Activated CD4-positive, alpha-beta memory T cell treated with anti-CD3 and anti-CD28 coated beads, Interleukin-2, amount 10 ng/mL, durations not matched to agents 7 days and 5 days (primary cell): ENCODE measurements at regions not wholly inside any gene's neighbourhood (a gene's known extent, or its start where the extent isn't known, plus 50 kb on each side); places are given as distances from the start of the nearest gene placed in this dataset.
A peak's percentile ranks its signal among the peaks of the same experiment; 100 is the strongest.
"Not testable (repeated sequence)": the region's sequence is repeated elsewhere in the genome, so short reads cannot be mapped to it uniquely, and the experiment has no call there.

Experiments
- CTCF ChIA-PET: fragments of 350-600 bp; sonication (Branson Sonifier 250); formaldehyde crosslinking; loops from one replicate; lab custom pipeline; 2021; ENCODE audit warnings: antibody characterized with exemption, inconsistent platforms; lab: Charles Lee
- POLR2A ChIA-PET: fragments of 350-600 bp; sonication (Branson Sonifier 250); formaldehyde crosslinking; loops from one replicate; lab custom pipeline; 2021; ENCODE audit warnings: antibody characterized with exemption; lab: Charles Lee
- DNase-seq: peaks from one replicate; pipeline ENCODE4 v3.0.0-alpha.2; 2020
- H3K27ac Mint-ChIP-seq: one replicate; pipeline ENCODE4 v1.8.0; 2021; ENCODE audit warnings: mild to moderate bottlenecking, mixed read lengths
- H3K27me3 Mint-ChIP-seq: one replicate; pipeline ENCODE4 v1.8.0; 2021; ENCODE audit warnings: mixed read lengths
- H3K36me3 Mint-ChIP-seq: one replicate; pipeline ENCODE4 v1.8.0; 2021; ENCODE audit warnings: low read depth, mixed read lengths
- H3K4me1 Mint-ChIP-seq: one replicate; pipeline ENCODE4 v1.8.0; 2021; ENCODE audit warnings: mixed read lengths
- H3K4me3 Mint-ChIP-seq: one replicate; pipeline ENCODE4 v1.8.0; 2021; ENCODE audit warnings: mild to moderate bottlenecking, mixed read lengths
- H3K9me3 Mint-ChIP-seq: one replicate; pipeline ENCODE4 v1.8.0; 2021; ENCODE audit warnings: mixed read lengths

GRCh38 chr1:146487155-146487554 is 258.3 kb upstream of the NOTCH2NLA start:
- CTCF ChIA-PET, DNase-seq, H3K27ac Mint-ChIP-seq, H3K4me3 Mint-ChIP-seq, POLR2A ChIA-PET, H3K4me1 Mint-ChIP-seq, H3K36me3 Mint-ChIP-seq, H3K9me3 Mint-ChIP-seq, H3K27me3 Mint-ChIP-seq: not testable (repeated sequence)

GRCh38 chr1:146486300-146487014 is 257.6 kb upstream of the NOTCH2NLA start:
- H3K4me3 Mint-ChIP-seq, POLR2A ChIA-PET, H3K27ac Mint-ChIP-seq: not testable (repeated sequence)

GRCh38 chr1:146484195-146484594 is 255.4 kb upstream of the NOTCH2NLA start:
- H3K36me3 Mint-ChIP-seq, H3K27me3 Mint-ChIP-seq, H3K4me3 Mint-ChIP-seq, H3K9me3 Mint-ChIP-seq, POLR2A ChIA-PET, CTCF ChIA-PET, H3K4me1 Mint-ChIP-seq, DNase-seq, H3K27ac Mint-ChIP-seq: not testable (repeated sequence)

More at GRCh38 chr1:146486300-146487014, 257.6 kb upstream of the NOTCH2NLA start:
- H3K9me3 Mint-ChIP-seq, H3K4me1 Mint-ChIP-seq, H3K27me3 Mint-ChIP-seq, CTCF ChIA-PET, H3K36me3 Mint-ChIP-seq, DNase-seq: not testable (repeated sequence)

GRCh38 chr1:146479188-146479587 is 250.4 kb upstream of the NOTCH2NLA start:
- CTCF ChIA-PET, DNase-seq, H3K36me3 Mint-ChIP-seq, H3K9me3 Mint-ChIP-seq, H3K27ac Mint-ChIP-seq, H3K27me3 Mint-ChIP-seq, POLR2A ChIA-PET, H3K4me3 Mint-ChIP-seq: not testable (repeated sequence)
- H3K4me1 Mint-ChIP-seq, result peaks cover 10% of the 10 kb centered on the region

- H3K9me3 Mint-ChIP-seq, H3K36me3 Mint-ChIP-seq, H3K4me1 Mint-ChIP-seq, POLR2A ChIA-PET, H3K27me3 Mint-ChIP-seq, CTCF ChIA-PET, H3K27ac Mint-ChIP-seq, H3K4me3 Mint-ChIP-seq: not testable (repeated sequence)
- DNase-seq, result peak; percentile 26
Observed at GRCh38 chr1:146478125-146478720, 249.4 kb upstream of the NOTCH2NLA start.

DNA sequence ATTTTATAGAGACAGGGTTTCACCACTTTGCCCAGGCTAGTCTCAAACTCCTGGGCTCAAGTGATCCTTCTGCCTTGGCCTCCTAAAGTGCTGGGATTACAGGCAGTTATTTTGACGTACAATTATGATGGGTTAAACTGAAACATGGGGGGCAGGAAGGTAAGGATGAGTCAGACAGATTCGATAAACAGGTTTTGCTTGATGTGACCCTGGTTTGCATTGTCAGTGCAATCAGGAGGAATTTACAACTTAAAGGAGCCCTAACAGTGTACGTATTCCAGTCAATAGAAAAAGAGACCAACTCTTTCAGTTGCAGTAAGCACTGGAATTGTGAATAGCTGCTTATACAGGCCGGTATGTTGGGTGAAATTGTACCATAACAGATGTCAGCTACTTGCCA is 246.3 kb upstream of the NOTCH2NLA start:
- H3K4me1 Mint-ChIP-seq, result peaks cover 14% of the 10 kb centered on the region
- POLR2A ChIA-PET, H3K27me3 Mint-ChIP-seq: not testable (repeated sequence)

GRCh38 chr1:146474216-146474615 is 245.4 kb upstream of the NOTCH2NLA start:
- peaks cover 14% of the 10 kb centered on the region for H3K4me1 Mint-ChIP-seq
- H3K4me3 Mint-ChIP-seq, CTCF ChIA-PET, H3K27ac Mint-ChIP-seq, H3K36me3 Mint-ChIP-seq, H3K9me3 Mint-ChIP-seq, DNase-seq, H3K27me3 Mint-ChIP-seq, POLR2A ChIA-PET: not testable (repeated sequence)

More for the DNA sequence above, 246.3 kb upstream of the NOTCH2NLA start:
- H3K27ac Mint-ChIP-seq, DNase-seq, H3K9me3 Mint-ChIP-seq, H3K36me3 Mint-ChIP-seq, H3K4me3 Mint-ChIP-seq, CTCF ChIA-PET: not testable (repeated sequence)

GRCh38 chr1:146472192-146472861 is 243.5 kb upstream of the NOTCH2NLA start:
- peak overlapping the region; percentile 85 for H3K4me3 Mint-ChIP-seq
- H3K9me3 Mint-ChIP-seq, H3K36me3 Mint-ChIP-seq, POLR2A ChIA-PET, H3K27me3 Mint-ChIP-seq, CTCF ChIA-PET: not testable (repeated sequence)
- H3K4me1 Mint-ChIP-seq, result peaks cover 12% of the 10 kb centered on the region
- DNase-seq, result peak; percentile 78
- peak overlapping the region; percentile 65 for H3K27ac Mint-ChIP-seq

- H3K4me1 Mint-ChIP-seq, result peaks cover 12% of the 10 kb centered on the region
- DNase-seq, CTCF ChIA-PET, H3K36me3 Mint-ChIP-seq, H3K4me3 Mint-ChIP-seq, H3K27me3 Mint-ChIP-seq, H3K27ac Mint-ChIP-seq, POLR2A ChIA-PET, H3K9me3 Mint-ChIP-seq: not testable (repeated sequence)
Observed at GRCh38 chr1:146459939-146460338, 231.1 kb upstream of the NOTCH2NLA start.

GRCh38 chr1:146459308-146459707 is 230.5 kb upstream of the NOTCH2NLA start:
- POLR2A ChIA-PET, H3K27ac Mint-ChIP-seq: not testable (repeated sequence)

GRCh38 chr1:146448877-146449246 is 220.0 kb upstream of the NOTCH2NLA start:
- CTCF ChIA-PET, H3K27ac Mint-ChIP-seq, H3K27me3 Mint-ChIP-seq, DNase-seq, H3K9me3 Mint-ChIP-seq, H3K4me3 Mint-ChIP-seq, POLR2A ChIA-PET, H3K4me1 Mint-ChIP-seq, H3K36me3 Mint-ChIP-seq: not testable (repeated sequence)

More at GRCh38 chr1:146459308-146459707, 230.5 kb upstream of the NOTCH2NLA start:
- H3K4me3 Mint-ChIP-seq, H3K27me3 Mint-ChIP-seq, H3K36me3 Mint-ChIP-seq, H3K9me3 Mint-ChIP-seq, CTCF ChIA-PET, DNase-seq: not testable (repeated sequence)
- peaks cover 12% of the 10 kb centered on the region for H3K4me1 Mint-ChIP-seq

DNA sequence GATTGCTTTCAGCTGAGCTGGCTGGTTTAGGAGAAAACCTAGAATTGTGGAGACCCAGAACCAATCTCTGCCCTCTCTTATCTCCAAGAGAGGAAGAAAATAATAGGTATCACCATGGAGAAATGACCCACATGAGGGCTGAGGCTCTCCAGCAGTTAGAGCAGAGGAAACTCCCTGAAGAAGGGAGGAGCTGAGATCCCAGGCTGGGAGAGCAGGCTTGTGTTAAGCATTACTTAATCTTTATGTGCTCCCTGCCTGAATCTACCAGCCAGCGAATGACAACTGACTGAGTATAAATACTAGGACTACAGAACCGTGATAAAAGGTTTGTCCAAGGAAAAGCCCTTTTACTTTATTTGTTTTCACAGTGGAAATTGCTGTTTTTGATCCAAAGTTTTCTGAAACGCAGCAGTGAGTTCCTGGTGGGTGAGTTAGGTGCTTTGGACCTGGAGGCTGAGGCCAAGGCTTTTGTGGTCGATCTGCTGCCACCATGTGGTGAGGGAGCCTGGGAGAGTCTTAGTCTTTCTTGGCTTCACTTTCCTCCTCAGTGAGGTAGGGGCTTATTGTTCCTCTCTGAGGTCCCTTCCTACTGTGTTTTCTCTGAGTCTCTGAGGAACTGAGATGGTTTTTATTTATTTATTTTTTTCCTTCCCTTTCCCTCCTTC is 219.5 kb upstream of the NOTCH2NLA start:
- H3K27ac Mint-ChIP-seq, H3K4me1 Mint-ChIP-seq, H3K36me3 Mint-ChIP-seq, H3K27me3 Mint-ChIP-seq, H3K9me3 Mint-ChIP-seq, H3K4me3 Mint-ChIP-seq, POLR2A ChIA-PET, CTCF ChIA-PET: not testable (repeated sequence)
- peak; percentile 70 for DNase-seq

GRCh38 chr1:146443871-146444222 is 215.0 kb upstream of the NOTCH2NLA start:
- H3K27me3 Mint-ChIP-seq, H3K4me1 Mint-ChIP-seq, POLR2A ChIA-PET, H3K36me3 Mint-ChIP-seq, CTCF ChIA-PET, H3K9me3 Mint-ChIP-seq: not testable (repeated sequence)
- peak; percentile 44 for DNase-seq
- H3K27ac Mint-ChIP-seq, result peak overlapping the region; percentile 40
- H3K4me3 Mint-ChIP-seq, result peak overlapping the region; percentile 76
